GM12865 (cell line): ENCODE measurements at regions not wholly inside any gene's neighbourhood (a gene's known extent, or its start where the extent isn't known, plus 50 kb on each side); places are given as distances from the start of the nearest gene placed in this dataset.

Source experiments
- DNase-seq: peaks from one replicate; pipeline ENCODE4 v3.0.0; 2010; ENCODE audit warnings: low read depth
- H3K4me3 ChIP-seq: 2 replicates; pipeline ENCODE4 v1.5.1; 2011; ENCODE audit warnings: mild to moderate bottlenecking, low read depth, low read length, control low read depth
- CTCF ChIP-seq: IDR thresholded peaks from 2 replicates; pipeline ENCODE4 v1.5.1; 2011; ENCODE audit warnings: low read length, control low read depth, low read depth, inconsistent platforms; ENCODE audit not compliant: insufficient read depth; ENCODE audit errors: missing control alignments

GRCh38 chr6:78324213-78324612, 543.1 kb upstream of the IRAK1BP1 start:
- no peak for DNase-seq

DNA sequence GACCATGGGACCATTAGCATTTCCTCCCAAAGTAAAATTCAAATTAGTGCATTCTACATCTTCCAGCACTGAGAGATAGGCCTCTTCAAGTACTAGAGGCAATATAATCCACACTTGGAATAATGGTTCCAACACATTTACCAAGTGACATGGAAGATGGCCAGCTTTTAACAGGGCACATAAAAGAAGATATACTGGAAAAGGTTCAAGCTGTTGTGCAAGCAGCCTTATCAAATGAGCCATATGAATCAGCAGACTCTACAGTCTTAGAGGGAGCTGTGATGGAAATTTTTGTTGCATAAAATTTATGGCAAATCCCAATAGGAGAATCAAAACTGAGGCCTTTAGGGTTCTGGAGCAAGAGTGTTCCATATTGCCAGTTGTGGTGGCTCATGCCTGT, 526.6 kb upstream of the IRAK1BP1 start:
- no peak overlapping the region for H3K4me3 ChIP-seq
- no peak for DNase-seq
- TF ChIP-seq CTCF, result no peak

More at GRCh38 chr6:78324213-78324612, 543.1 kb upstream of the IRAK1BP1 start:
- no peak for TF ChIP-seq CTCF
- H3K4me3 ChIP-seq, result no peak overlapping the region

GRCh38 chr6:78345882-78346281, 521.5 kb upstream of the IRAK1BP1 start:
- no peak overlapping the region for H3K4me3 ChIP-seq
- no peak for DNase-seq
- TF ChIP-seq CTCF, result no peak

- no peak for TF ChIP-seq CTCF
- no peak overlapping the region for H3K4me3 ChIP-seq
- DNase-seq, result no peak
Observed at GRCh38 chr6:78347191-78347916, 520.0 kb upstream of the IRAK1BP1 start.

DNA sequence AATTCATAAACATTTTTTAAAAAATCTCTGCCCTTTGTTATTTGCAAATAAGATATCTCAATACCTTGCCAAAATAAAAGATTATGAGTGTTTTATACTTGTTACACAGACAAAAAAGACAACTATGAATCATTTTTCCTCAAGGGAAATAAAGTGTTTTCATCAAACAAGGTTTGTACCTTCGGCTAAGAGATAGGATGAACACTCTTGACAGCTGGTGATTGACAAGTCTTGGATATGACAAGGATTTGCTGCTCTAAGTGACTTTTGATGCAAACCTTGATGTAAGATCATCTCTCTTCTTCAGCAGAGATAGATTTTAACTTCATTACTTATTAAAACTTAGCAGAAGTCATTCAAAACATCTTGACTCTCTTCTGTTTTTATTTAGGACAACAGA, 514.3 kb upstream of the IRAK1BP1 start:
- no peak overlapping the region for H3K4me3 ChIP-seq
- TF ChIP-seq CTCF, result no peak
- DNase-seq, result no peak

- no peak for TF ChIP-seq CTCF
- H3K4me3 ChIP-seq, result no peak overlapping the region
- no peak for DNase-seq
Observed at GRCh38 chr6:78363688-78364087, 503.7 kb upstream of the IRAK1BP1 start.

DNA sequence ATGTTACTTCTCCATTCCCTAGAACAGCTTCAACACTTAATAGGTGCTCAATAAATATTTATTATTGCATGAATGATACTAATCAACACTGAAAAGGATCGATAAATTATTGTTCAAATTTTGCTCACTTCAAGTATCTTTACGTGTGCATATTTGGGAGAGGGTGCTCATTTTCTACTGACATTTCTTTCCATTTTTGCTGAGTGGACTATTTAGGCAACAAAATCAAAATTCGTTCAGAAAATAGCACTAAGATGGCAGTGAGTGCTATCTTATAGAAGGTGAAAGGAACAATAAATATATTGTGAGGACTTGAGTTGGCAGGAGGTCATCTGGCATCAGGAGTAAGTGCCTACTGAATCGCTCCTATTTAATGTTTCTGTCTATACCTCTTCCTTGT, 501.9 kb upstream of the IRAK1BP1 start:
- no peak for TF ChIP-seq CTCF
- DNase-seq, result no peak
- H3K4me3 ChIP-seq, result no peak overlapping the region
